ENCODE measurements at regions not wholly inside any gene's neighbourhood (a gene's known extent, or its start where the extent isn't known, plus 50 kb on each side); places are given as distances from the start of the nearest gene placed in this dataset.

- DNase-seq: no peak
Observed at GRCh38 chr7:25520516-25520915, 292.2 kb upstream of the NPVF start.

GRCh38 chr7:25521236-25521635 is 292.9 kb upstream of the NPVF start:
- DNase-seq: no peak

- no peak for DNase-seq
Observed at GRCh38 chr7:25522727-25523126, 294.4 kb upstream of the NPVF start.

GRCh38 chr7:25527665-25528170 is 299.4 kb upstream of the NPVF start:
- no peak for DNase-seq

- DNase-seq: no peak
Observed at GRCh38 chr7:25529320-25529719, 301.0 kb upstream of the NPVF start.

GRCh38 chr7:25536851-25537250 is 308.6 kb upstream of the NPVF start:
- DNase-seq: no peak

GRCh38 chr7:25537662-25538375 is 309.5 kb upstream of the NPVF start:
- DNase-seq: no peak

GRCh38 chr7:25541094-25541821 is 313.0 kb upstream of the NPVF start:
- DNase-seq: no peak

- no peak for DNase-seq
Observed at GRCh38 chr7:25541877-25542276, 313.6 kb upstream of the NPVF start.

GRCh38 chr7:25543210-25543609 is 314.9 kb upstream of the NPVF start:
- DNase-seq: no peak

GRCh38 chr7:25543798-25544197 is 315.5 kb upstream of the NPVF start:
- no peak for DNase-seq

GRCh38 chr7:25544254-25544653 is 316.0 kb upstream of the NPVF start:
- no peak for DNase-seq

- DNase-seq: no peak
Observed at GRCh38 chr7:25545124-25546008, 317.1 kb upstream of the NPVF start.

GRCh38 chr7:25546306-25546705 is 318.0 kb upstream of the NPVF start:
- DNase-seq: no peak

GRCh38 chr7:25549271-25549921 is 321.1 kb upstream of the NPVF start:
- DNase-seq: no peak

GRCh38 chr7:25550149-25550548 is 321.9 kb upstream of the NPVF start:
- no peak for DNase-seq

GRCh38 chr7:25552998-25553397 is 324.7 kb upstream of the NPVF start:
- no peak for DNase-seq

GRCh38 chr7:25553580-25554291 is 325.4 kb upstream of the NPVF start:
- no peak for DNase-seq

GRCh38 chr7:25557379-25557917 is 329.2 kb upstream of the NPVF start:
- no peak for DNase-seq

GRCh38 chr7:25557930-25558329 is 329.6 kb upstream of the NPVF start:
- no peak for DNase-seq

- DNase-seq: no peak
Observed at GRCh38 chr7:25558605-25559004, 330.3 kb upstream of the NPVF start.
